ENCODE measurements at regions not wholly inside any gene's neighbourhood (a gene's known extent, or its start where the extent isn't known, plus 50 kb on each side); places are given as distances from the start of the nearest gene placed in this dataset.

- H3K9me3 ChIP-seq (ENCODE audit: control insufficient read depth, low read depth, low read length), result no peaks in the 10 kb centered on the region
- no peak for DNase-seq
- no peak overlapping the region for H2BK15ac ChIP-seq (ENCODE audit: low read depth, low read length)
- no peak overlapping the region for H2BK5ac ChIP-seq (ENCODE audit: insufficient read length, low read length)
- no peak overlapping the region for H2BK20ac ChIP-seq (ENCODE audit: low read depth, low read length, poor library complexity, severe bottlenecking)
- no peak overlapping the region for H3K14ac ChIP-seq (ENCODE audit: insufficient read depth, low read length)
- no peak overlapping the region for H2BK120ac ChIP-seq (ENCODE audit: low read depth, low read length, poor library complexity, severe bottlenecking)
- H3K4me1 Mint-ChIP-seq, result peaks cover 69 to 81% of the 10 kb centered on the region in 2 experiments
- H3K4me3 Mint-ChIP-seq, result peak overlapping the region in 1 of 2 experiments; percentile 45; a peak in 1 of 5 replicates
- no peak for TF ChIP-seq CTCF (conservative IDR thresholded peaks at IDR 0.05)
- no peak overlapping the region for H3K23ac ChIP-seq (ENCODE audit: insufficient read length, low read depth, low read length)
- no peak overlapping the region for H4K91ac ChIP-seq (ENCODE audit: insufficient read length, low read depth, low read length)
- H4K5ac ChIP-seq (ENCODE audit: insufficient read length, low read depth, low read length), result no peak overlapping the region
- H4K20me1 ChIP-seq (ENCODE audit: control insufficient read depth, insufficient read depth, insufficient read length), result no peaks in the 10 kb centered on the region
- H4K8ac ChIP-seq (replicated peaks; ENCODE audit: insufficient read length, low read depth, low read length), result no peak overlapping the region
- no peak overlapping the region for H2AFZ ChIP-seq (ENCODE audit: low read length)
- H3K18ac ChIP-seq (ENCODE audit: insufficient read length, low read depth, low read length), result no peak overlapping the region
- WGBS (ENCODE audit: extremely low coverage, insufficient read length, low lambda C conversion rate), result no CpG with 5 or more reads among the region's 5 CpGs
- H3K4me1 ChIP-seq (ENCODE audit: insufficient read depth, low read length), result peaks cover 6% of the 10 kb centered on the region; the same call in 1 of the 2 replicates
- H3K23me2 ChIP-seq (ENCODE audit: insufficient read length, low read depth, low read length, poor library complexity, severe bottlenecking), result no peaks in the 10 kb centered on the region
- H3K4me2 ChIP-seq (ENCODE audit: insufficient read depth, insufficient read length, low read length), result no peak overlapping the region
- H3K9ac ChIP-seq (ENCODE audit: extremely low read depth, insufficient read length, low read length), result no peak overlapping the region
- H2AK5ac ChIP-seq (ENCODE audit: insufficient read length, low read length), result no peak overlapping the region
- no peaks in the 10 kb centered on the region; a peak in 1 of 5 replicates for H3K9me3 Mint-ChIP-seq
- no peak overlapping the region for H3T11ph ChIP-seq (ENCODE audit: low read length)
- H3K27ac ChIP-seq (ENCODE audit: insufficient read length, low read depth, low read length), result peak overlapping the region; percentile 15
- H3K79me2 ChIP-seq (ENCODE audit: insufficient read depth, low read length), result no peaks in the 10 kb centered on the region
- H3K27me3 ChIP-seq (ENCODE audit: insufficient read depth, low read length), result no peaks in the 10 kb centered on the region
- peaks cover 4 to 45% (median 24%) of the 10 kb centered on the region in 3 experiments; a peak in 6 of 7 replicates for H3K36me3 Mint-ChIP-seq (ENCODE audit: insufficient read depth in 1 of 3, low read depth in 3 of 3)
- no peaks in the 10 kb centered on the region for H3K27me3 Mint-ChIP-seq (ENCODE audit: low read depth)
- H3K27ac Mint-ChIP-seq, result peak overlapping the region in 2 of 3 experiments; percentile 94; a peak in 4 of 7 replicates
- no peak overlapping the region for H3K56ac ChIP-seq (ENCODE audit: insufficient read length, low read depth, low read length)
- no peak overlapping the region for H3K4ac ChIP-seq (ENCODE audit: low read depth, low read length)
- no peaks in the 10 kb centered on the region for H3K79me1 ChIP-seq (ENCODE audit: insufficient read depth, low read depth, low read length, poor library complexity, severe bottlenecking)
- no peak overlapping the region for H2BK12ac ChIP-seq (ENCODE audit: insufficient read length, low read depth, low read length)
Measured at GRCh38 chr6:144607998-144608735, 323.0 kb downstream of the UTRN start.

All from H9 (cell line).